Duodenal mucosa (tissue), 2 donors: ENCODE measurements at regions not wholly inside any gene's neighbourhood (a gene's known extent, or its start where the extent isn't known, plus 50 kb on each side); places are given as distances from the start of the nearest gene placed in this dataset.
"Not testable (repeated sequence)": the region's sequence is repeated elsewhere in the genome, so short reads cannot be mapped to it uniquely, and the experiment has no call there.

Experiments used
- H3K27ac ChIP-seq: one replicate; pipeline ENCODE4 v1.7.0; 2013; ENCODE audit warnings: low read depth, low read length
- H3K27me3 ChIP-seq, 2 donors: one replicate each; pipeline ENCODE4 v1.7.0; 2013; ENCODE audit warnings: low read length in 2 of 2, control low read depth in 1 of 2; ENCODE audit not compliant: insufficient read depth in 2 of 2, control insufficient read depth in 1 of 2
- H3K36me3 ChIP-seq, 2 donors: one replicate each; pipeline ENCODE4 v1.7.0; 2013; ENCODE audit warnings: low read length in 2 of 2, control low read depth in 1 of 2; ENCODE audit not compliant: insufficient read depth in 2 of 2, control insufficient read depth in 1 of 2
- H3K4me1 ChIP-seq, 2 donors: one replicate each; pipeline ENCODE4 v1.7.0; 2013; ENCODE audit warnings: low read length in 2 of 2, control low read depth in 1 of 2; ENCODE audit not compliant: insufficient read depth in 2 of 2, control insufficient read depth in 1 of 2
- H3K4me3 ChIP-seq, 2 donors: one replicate each; pipeline ENCODE4 v1.7.0; 2013; ENCODE audit warnings: low read length in 2 of 2, low read depth in 1 of 2
- H3K9ac ChIP-seq, 2 donors: one replicate each; pipeline ENCODE4 v1.7.0; 2013; ENCODE audit warnings: low read length in 2 of 2, low read depth in 1 of 2
- H3K9me3 ChIP-seq, 2 donors: one replicate each; pipeline ENCODE4 v1.7.0; 2013; ENCODE audit warnings: low read length in 2 of 2, control low read depth in 1 of 2; ENCODE audit not compliant: control insufficient read depth in 1 of 2

DNA sequence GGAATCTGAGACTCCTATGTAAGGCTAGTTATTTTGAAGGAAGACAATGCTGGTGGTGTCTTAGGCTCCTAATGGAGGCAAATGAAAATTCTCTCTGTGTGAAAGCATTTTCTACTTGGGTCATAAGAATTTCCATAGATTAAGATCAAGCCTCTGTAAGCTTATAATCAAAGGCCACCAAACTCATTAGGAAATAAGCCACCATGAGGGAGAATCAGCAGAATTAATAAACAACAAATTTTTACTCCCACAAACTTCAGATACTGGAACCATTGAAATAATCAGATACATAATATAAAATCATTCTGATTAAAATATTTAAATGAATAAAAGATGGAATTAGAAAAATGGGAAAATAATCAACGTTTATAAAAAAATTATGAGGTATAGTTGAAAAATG is 178.7 kb downstream of the NPIPA8 start:
- not testable (repeated sequence) for H3K4me1 ChIP-seq, H3K9ac ChIP-seq, H3K27me3 ChIP-seq, H3K36me3 ChIP-seq, H3K4me3 ChIP-seq, H3K9me3 ChIP-seq, H3K27ac ChIP-seq

DNA sequence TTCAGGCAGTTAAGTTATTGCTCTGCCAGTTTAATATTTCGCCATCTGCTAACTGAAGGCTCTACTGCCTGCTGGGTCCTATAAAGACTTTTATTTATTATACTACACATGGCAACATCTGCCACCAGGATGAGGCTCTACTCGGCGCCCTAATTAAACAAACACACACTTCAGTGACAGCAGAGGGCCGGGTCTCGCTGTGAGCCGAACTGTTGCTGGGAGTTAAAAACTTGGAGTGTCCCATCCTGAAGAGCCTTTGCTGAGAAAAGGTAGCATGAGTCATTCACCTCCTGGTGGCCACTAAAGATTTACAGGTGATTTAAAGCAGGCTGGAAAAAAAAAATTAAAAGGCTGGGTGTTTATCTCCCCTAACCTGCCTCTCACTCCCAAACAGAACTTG is 183.7 kb downstream of the NPIPA8 start:
- H3K4me3 ChIP-seq, H3K27ac ChIP-seq, H3K4me1 ChIP-seq: not testable (repeated sequence)

DNA sequence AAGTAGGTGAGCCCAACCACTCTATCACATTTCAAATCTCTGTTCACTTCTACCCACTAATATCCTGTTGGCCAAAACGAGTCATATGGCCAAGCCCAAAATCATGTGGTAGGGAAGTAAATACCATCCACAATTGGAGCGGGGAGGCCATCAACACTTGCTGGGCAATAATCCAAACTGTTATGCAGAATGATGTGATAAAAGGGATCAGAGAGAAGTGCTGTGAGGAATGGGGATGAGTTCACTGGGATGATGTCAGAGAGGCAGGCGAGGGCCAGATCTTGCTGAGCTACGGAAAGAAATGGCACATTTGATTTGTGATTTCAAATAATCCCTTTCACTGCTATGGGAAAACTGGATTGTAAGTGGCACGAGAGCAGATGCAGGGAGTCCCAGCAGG is 188.4 kb downstream of the NPIPA8 start:
- not testable (repeated sequence) for H3K9me3 ChIP-seq, H3K27ac ChIP-seq, H3K4me3 ChIP-seq, H3K27me3 ChIP-seq, H3K9ac ChIP-seq, H3K4me1 ChIP-seq, H3K36me3 ChIP-seq

More for the DNA sequence above, 183.7 kb downstream of the NPIPA8 start:
- H3K9ac ChIP-seq, H3K9me3 ChIP-seq, H3K36me3 ChIP-seq, H3K27me3 ChIP-seq: not testable (repeated sequence)

DNA sequence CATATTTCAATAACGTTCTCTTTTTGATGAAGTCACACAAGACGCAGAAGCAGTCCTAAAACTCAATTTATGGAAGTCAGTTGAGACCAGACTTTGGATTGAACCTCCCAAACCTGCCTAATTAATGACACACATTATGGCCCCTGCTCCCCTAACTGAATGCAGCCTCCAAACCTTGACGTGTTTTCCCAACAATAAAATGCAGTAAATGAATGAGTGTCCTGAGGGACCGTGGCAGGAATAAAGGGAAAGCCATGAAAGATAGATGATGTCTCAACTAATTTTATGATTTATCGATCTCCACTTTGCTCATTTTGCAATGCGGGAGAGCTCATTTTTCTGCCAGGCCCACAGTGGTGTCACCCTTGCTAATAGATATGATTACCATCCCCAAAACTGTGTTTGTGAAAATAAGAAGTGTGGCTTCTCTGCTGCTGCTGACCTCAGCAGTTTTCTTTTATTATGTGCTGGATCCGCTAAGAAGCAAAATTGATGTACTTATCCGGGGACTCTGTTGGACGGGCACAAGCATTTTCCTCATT is 189.9 kb downstream of the NPIPA8 start:
- H3K27ac ChIP-seq, H3K4me3 ChIP-seq, H3K9ac ChIP-seq, H3K9me3 ChIP-seq, H3K27me3 ChIP-seq, H3K36me3 ChIP-seq, H3K4me1 ChIP-seq: not testable (repeated sequence)

DNA sequence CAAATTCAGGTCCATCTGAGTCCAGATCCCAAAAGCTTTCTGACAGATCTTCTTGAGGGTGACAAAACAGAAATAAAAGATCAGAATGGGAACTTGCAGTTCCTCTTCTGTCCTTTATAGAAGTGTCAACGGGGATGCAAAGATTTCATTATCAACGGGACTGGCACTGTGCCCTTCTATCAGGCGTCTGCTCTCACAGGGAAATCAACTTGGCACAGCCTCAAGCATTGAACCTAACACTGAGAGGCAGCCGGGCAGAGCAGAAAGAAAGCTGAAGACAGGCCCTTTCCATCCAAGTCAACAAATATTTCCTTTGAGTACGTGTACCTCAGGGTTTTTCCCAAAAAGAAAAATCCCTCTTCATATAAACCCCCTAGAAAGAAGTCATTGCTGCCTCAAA is 194.5 kb downstream of the NPIPA8 start:
- not testable (repeated sequence) for H3K4me3 ChIP-seq, H3K9me3 ChIP-seq, H3K27ac ChIP-seq, H3K27me3 ChIP-seq, H3K4me1 ChIP-seq, H3K9ac ChIP-seq, H3K36me3 ChIP-seq

DNA sequence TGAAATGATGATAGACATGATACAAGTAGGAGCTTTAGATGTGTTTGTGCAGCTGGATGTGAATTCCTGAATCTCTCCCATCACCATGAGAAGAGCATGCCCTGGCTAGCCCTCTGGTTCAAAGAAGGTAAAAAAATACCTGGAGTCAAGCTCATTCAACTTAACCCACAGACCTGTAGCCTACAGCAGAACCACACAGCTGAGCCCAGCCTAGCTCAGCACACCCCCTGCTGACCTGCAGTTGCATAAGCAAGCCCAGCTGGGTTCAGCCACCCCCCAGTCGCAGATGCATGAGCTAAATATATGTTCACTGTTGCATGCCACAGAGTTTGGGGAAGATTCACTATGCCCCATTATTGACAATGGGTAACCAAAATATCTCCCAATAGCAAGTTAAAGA is 200.2 kb downstream of the NPIPA8 start:
- H3K27me3 ChIP-seq, H3K4me3 ChIP-seq, H3K4me1 ChIP-seq, H3K27ac ChIP-seq, H3K9me3 ChIP-seq, H3K36me3 ChIP-seq, H3K9ac ChIP-seq: not testable (repeated sequence)

DNA sequence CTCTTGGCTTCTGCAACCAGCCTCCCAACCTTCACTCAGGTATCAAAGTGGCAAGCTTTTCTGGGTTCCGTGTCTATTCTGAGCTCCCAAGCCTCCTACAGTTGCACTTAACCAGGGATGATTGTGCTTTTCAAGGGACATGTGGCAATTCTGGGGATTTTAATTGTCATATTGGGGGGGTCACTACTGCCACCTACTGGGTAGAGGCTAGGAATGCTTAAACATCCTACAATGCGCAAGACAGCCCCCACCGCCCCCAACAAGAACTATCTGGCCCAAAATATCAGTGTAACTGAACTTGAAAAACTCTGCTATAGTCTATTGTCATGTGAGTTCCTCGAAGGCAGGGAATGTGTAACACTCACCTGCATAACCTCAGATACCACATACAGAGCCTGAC is 201.5 kb downstream of the NPIPA8 start:
- not testable (repeated sequence) for H3K36me3 ChIP-seq, H3K9me3 ChIP-seq, H3K27me3 ChIP-seq, H3K9ac ChIP-seq, H3K4me1 ChIP-seq, H3K4me3 ChIP-seq, H3K27ac ChIP-seq

DNA sequence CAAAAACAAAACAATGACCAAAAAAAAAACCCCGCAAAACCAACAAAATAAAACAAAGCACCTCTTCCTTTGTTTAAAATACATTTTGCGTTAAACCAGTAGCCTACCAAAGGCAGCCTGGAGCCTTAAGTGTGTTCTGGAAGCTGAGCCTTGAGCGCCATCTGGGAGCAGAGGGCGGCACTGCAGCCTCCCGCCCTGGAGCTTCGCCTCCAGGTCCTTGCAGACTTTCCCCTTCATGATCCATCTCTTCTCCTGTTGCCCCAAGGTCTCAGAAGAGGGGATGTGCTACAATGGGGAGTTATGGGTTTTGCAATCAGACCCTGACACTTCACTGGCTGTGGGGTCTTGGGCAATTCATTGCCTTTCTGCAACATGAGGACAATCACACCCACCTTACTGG is 204.9 kb downstream of the NPIPA8 start:
- H3K27me3 ChIP-seq, H3K9me3 ChIP-seq, H3K9ac ChIP-seq, H3K27ac ChIP-seq, H3K36me3 ChIP-seq, H3K4me3 ChIP-seq, H3K4me1 ChIP-seq: not testable (repeated sequence)

DNA sequence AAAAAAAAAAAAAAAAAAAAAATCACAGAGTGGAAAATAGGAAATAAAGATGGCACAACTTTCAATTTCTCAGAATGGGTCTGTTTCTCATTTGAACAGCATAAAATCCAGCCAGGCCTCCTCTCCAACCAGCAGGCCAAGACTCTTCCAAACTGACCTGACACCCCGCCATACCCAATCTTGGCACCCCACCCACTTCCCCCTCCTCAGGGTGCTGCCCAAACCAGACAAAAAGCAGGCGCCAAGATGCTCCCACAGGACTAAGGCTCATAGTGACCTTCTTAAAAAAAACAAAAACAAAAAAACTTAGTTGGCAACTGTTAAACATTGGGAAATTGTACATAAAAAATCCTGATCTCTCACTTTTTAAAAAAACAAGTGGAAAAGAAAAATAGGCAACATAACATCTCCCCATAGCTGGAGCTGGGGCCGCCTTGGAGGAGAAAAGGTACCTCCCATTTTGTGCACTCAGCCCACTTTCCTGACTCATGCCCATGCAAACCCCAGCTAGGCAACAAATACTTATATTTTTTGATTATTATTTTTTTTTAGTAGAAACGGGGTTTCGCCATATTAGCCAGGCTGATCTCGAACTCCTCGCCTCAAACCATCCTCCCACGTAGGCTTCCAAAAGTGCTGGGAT is 205.9 kb downstream of the NPIPA8 start:
- not testable (repeated sequence) for H3K4me1 ChIP-seq, H3K27me3 ChIP-seq, H3K27ac ChIP-seq, H3K9ac ChIP-seq, H3K4me3 ChIP-seq, H3K9me3 ChIP-seq, H3K36me3 ChIP-seq

DNA sequence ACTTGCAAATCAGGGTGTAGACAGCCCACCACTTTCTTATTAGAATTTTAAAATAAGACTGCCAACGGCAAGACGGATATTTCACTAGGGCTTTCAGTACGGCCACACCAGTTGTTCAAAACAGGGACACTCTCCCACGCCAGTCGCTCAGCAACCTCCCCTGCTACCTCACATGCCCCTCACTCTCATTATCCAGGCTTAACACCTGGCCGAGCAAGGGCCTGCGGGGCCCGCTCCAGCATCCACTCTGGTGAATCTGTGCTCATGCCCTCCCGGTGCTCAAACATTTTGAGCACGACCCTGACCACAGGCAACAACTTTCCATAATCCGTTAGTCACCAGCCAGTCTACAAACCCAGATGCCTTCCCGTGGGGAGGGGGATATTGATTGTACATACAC is 209.5 kb downstream of the NPIPA8 start:
- not testable (repeated sequence) for H3K4me1 ChIP-seq, H3K36me3 ChIP-seq, H3K9ac ChIP-seq, H3K27me3 ChIP-seq, H3K4me3 ChIP-seq, H3K9me3 ChIP-seq, H3K27ac ChIP-seq

DNA sequence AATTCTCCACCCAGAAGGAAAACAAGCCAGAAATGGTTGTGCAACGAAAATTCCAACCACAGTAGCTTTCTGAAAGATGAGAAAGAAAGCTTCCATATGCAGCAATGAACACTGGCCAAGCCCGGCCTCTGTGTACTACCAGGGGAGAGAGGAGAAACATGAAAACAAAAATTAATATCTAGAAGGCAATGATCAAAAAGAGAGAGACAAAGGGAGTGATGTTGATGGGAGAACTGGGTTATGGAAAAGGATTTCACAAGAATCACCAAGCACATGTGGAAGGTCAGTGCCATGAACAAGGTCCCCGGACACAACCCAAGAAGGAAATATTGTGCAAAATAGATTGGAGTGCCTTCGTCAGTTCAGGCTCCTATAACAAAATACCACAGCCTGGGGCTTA is 217.4 kb downstream of the NPIPA8 start:
- not testable (repeated sequence) for H3K4me3 ChIP-seq, H3K4me1 ChIP-seq, H3K27ac ChIP-seq, H3K36me3 ChIP-seq, H3K9me3 ChIP-seq, H3K27me3 ChIP-seq, H3K9ac ChIP-seq
